Left renal cortex interstitium (tissue), 4 donors: ENCODE measurements at regions not wholly inside any gene's neighbourhood (a gene's known extent, or its start where the extent isn't known, plus 50 kb on each side); places are given as distances from the start of the nearest gene placed in this dataset.
"Not testable (repeated sequence)": the region's sequence is repeated elsewhere in the genome, so short reads cannot be mapped to it uniquely, and the experiment has no call there.

ENCODE experiments used
- DNase-seq, 4 donors: peaks; one replicate each; pipeline ENCODE4 v3.0.0-alpha.2; 2013; ENCODE audit warnings: low read depth in 4 of 4, low spot score in 2 of 4, missing footprints in 1 of 4

GRCh38 chr20:47907951-47908350 is 122.7 kb upstream of the SULF2 start:
- not testable (repeated sequence) for DNase-seq

DNA sequence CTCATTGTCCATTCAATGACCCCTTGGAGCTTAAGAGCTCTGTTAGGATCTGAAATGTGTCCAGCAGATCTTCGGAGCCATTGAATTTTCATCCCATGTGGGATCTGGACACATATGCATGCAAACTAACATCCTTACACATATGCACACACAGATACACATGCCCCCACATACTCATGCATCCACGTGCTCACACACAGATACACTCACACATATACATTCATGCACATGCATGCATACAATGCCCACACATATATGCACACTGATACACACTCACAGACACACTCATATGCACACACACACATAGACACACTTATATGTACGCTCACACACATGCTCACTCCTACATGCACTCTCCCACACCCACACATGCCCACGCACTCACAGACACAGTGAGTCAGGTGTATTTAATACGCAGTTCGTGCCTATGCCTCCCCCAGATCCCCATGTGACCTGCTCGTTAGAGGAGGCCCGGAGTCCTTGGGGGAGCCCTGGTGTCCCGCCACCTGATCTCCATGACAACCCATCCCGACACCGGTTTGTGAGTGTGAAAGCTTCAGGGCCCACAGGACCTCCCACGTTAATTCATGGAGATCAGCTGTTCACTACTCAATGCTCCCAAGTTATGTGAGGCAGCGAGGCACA is 121.9 kb upstream of the SULF2 start:
- DNase-seq, result peak in 1 of 4 donors; percentile 36

GRCh38 chr20:47906348-47906660 is 121.0 kb upstream of the SULF2 start:
- no peak for DNase-seq

DNA sequence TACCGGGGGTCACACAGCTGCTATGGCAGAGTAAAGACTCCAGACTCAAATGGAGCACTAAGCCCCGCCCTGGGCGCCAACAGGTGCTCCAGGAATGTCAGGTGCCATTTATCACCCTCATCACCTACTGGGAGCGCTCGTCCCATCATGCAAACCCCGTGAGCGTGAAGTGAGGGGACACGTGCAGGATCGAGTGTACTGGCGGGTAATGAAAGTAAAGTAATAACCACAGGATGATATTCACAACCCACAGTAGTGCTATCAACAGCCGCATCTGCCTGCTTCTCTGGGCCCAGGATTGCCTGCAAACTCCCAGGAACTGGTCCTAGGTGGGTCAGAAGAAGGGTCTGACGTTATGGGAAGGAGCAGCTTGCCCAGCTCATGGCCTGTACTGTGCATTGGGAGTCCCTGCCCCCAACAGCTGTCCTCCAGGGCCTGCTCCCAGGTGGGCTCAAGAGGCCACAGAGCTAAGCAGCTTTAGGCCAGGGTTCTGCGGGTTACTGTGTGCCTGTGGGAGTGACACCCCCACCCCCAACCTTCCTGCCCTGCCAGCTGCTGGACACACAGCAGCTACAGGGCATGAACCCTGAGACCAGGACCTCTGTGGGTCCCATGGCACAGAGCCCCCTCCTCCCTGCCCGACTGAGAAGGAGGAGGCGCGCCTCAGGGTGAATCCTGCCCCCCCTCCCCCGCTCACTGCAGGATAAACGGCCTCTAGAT is 120.5 kb upstream of the SULF2 start:
- no peak for DNase-seq

DNA sequence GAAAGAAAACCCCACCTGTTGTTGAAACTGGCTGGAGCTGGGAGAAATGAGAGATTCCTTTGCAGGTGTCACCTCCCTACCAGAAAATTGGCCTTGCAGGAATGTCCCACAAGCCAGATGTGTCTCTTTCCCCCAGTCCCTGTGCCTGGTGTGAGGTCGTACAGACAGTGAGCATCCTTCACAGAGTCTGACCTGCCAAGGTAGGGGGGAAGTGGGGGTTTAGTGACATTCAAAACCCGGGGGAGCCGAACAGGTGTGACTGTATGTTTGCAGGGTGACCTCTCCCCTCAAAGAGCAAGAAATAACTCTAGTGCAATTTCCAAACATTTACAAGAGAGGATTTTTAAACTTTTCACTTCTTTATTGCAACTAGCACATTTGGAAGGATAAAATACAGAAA is 117.7 kb upstream of the SULF2 start:
- DNase-seq, result not testable (repeated sequence)

GRCh38 chr20:47899313-47899712 is 114.0 kb upstream of the SULF2 start:
- not testable (repeated sequence) for DNase-seq

- DNase-seq, result no peak
These were observed 112.2 kb upstream of the SULF2 start for GRCh38 chr20:47897461-47897860.

- DNase-seq, result not testable (repeated sequence)
These were observed 107.4 kb upstream of the SULF2 start for GRCh38 chr20:47892681-47893080.

- not testable (repeated sequence) for DNase-seq
These were observed 105.4 kb upstream of the SULF2 start for GRCh38 chr20:47890708-47891107.

- not testable (repeated sequence) for DNase-seq
These were observed 104.5 kb upstream of the SULF2 start for GRCh38 chr20:47889751-47890150.

DNA sequence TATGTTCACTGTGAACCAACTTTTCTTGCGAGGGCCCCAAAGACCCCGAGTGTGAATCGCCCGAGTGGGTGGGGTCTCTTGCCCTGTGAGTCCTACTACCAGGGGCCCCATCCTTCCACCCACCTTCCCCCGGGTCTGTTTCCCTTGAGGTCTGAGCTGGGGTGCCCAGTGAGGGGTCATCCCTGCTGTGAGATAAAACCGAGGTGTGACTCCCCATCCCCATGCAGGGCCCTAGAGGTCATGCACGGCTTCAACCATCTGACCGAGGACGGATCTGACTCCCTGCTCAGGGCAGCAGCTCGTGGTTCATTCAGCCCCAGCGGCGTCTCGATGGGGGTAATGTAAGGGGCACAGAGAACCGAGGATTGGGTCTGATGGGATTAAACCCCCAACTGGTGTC is 103.1 kb upstream of the SULF2 start:
- no peak for DNase-seq

- DNase-seq, result no peak
These were observed 102.3 kb upstream of the SULF2 start for GRCh38 chr20:47887477-47888080.

DNA sequence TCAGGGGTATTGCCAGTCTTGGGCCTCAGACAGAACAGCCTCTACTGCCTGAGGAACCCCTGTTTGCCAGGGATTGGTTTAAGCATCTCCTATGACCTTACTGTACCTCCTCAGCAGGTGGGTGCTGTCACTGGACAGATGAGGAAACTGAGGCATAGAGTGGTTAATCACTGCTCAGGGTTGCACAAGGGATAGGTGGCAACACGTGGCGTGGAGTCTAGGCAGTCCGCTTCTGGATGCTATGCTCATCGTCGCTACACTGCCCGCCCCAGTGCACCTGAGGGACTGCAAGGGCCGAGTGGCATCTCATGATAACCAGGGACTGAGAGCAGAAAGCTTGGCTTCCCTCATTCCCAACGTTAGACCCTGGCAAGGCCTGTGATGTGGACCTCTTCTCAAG is 101.8 kb upstream of the SULF2 start:
- no peak for DNase-seq

GRCh38 chr20:47886454-47887041 is 101.3 kb upstream of the SULF2 start:
- no peak for DNase-seq

DNA sequence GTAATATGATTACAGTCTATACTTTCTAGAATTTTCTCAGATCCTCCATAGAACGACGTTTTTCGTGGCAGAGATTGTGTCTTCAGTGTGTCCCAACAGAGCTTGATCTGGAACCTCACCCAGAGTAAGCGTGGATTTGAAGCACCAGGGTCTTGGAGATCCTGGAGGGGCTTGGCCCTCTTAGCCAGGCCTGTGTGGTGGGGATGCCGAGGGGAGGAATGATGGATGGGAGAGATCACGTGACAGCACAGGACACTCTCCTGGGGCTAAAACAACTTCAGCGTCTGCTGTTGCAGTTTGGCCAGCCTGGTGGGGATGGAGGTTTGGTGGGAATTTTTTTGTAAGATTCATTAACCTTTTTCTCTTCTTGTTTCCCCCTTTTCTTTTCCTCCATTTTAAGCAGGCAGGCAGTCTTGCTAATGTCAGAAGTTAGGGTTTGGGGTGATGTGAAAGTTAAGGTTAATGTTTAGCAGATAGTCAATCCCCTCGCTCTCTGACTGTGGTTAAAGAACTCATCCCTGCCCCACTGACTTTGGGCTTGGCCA is 100.7 kb upstream of the SULF2 start:
- no peak for DNase-seq

- not testable (repeated sequence) for DNase-seq
These were observed 98.7 kb upstream of the SULF2 start for GRCh38 chr20:47883940-47884339.

GRCh38 chr20:47883186-47883585 is 97.9 kb upstream of the SULF2 start:
- DNase-seq, result no peak

- DNase-seq, result no peak
These were observed 94.5 kb upstream of the SULF2 start for GRCh38 chr20:47879771-47880170.

- DNase-seq, result no peak
These were observed 93.3 kb upstream of the SULF2 start for GRCh38 chr20:47878601-47879027.

DNA sequence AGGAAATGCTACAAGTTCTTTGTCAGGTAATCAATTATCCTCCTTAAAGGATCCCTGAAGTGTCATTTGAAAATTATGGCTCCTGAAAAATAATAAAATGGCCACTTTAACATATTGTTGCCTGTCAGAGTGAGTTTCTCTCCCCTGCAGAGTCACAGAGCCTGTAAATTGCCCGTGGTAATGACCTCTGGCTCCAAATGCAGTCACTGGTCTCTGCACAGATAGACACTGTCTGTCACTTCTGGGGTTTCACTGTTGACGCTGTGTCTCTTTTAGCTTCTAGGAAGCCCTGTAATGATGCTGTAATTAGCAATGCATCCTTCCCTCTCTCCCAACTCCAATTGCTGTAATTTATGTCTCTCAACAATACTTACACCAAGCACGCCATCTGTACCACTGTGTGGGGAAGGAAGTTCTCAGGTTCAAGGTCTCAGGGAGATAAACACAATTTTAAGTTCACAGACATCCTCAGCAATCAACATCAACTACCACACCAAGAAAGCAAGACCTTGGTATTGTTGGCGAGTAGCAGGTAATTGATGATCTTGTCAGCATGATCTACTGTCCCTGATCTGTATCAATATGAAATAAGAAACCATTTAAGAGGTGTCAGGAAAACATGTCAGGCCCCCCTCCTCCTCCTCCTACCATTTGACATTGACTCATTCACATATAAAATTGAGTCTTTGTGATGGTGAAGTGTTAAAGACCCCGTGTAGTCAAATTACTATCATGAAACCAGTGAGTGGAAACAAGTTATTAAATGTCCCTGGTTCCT is 91.2 kb upstream of the SULF2 start:
- peak in 2 of 4 donors; percentile 42 to 55 for DNase-seq
